PC-3 (cell line): ENCODE measurements at regions not wholly inside any gene's neighbourhood (a gene's known extent, or its start where the extent isn't known, plus 50 kb on each side); places are given as distances from the start of the nearest gene placed in this dataset.

Experiments
- CTCF ChIP-seq: fragments of 300-600 bp; sonication (generic); conservative IDR thresholded peaks from 2 replicates; pipeline ENCODE4 v1.5.1; 2017; ENCODE audit warnings: antibody characterized with exemption, low read depth, mild to moderate bottlenecking, low read length
- EZH2 ChIP-seq: fragments of 300-600 bp; sonication (generic); IDR thresholded peaks from one replicate; pipeline ENCODE4 v1.6.1; 2017; ENCODE audit warnings: antibody characterized with exemption, mild to moderate bottlenecking, low read length; ENCODE audit not compliant: unreplicated experiment
- EZH2phosphoT487 ChIP-seq: fragments of 300-600 bp; sonication (generic); IDR thresholded peaks from 2 replicates; pipeline ENCODE4 v1.6.1; 2018; ENCODE audit warnings: mild to moderate bottlenecking, antibody characterized with exemption, low read length, borderline replicate concordance

DNA sequence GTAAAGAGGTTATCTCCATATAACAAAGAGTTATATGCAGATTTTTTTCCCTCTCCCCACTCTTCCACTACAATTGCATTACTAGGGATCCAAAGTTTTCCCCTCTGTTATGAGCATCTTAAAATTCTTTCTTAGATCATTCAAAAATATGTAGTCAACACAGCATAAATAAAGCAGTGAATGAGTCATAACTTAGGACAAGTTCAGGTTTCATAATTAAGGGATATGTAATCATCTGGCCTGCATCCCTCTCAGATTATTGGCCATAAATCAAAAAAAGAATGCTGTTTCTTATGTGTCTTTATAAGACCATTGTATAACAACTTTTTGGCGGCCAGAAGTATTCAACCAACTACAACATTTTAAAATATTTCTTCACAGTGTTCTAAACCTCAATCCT lies 1526.1 kb downstream of the KCNT2 start:
- TF ChIP-seq CTCF = no peak
- no peak for TF ChIP-seq EZH2phosphoT487
- no peak for TF ChIP-seq EZH2
